Trophoblast cell (in vitro differentiated cells and primary cell): ENCODE measurements at regions not wholly inside any gene's neighbourhood (a gene's known extent, or its start where the extent isn't known, plus 50 kb on each side); places are given as distances from the start of the nearest gene placed in this dataset.
A peak's percentile ranks its signal among the peaks of the same experiment; 100 is the strongest.

Experiments used
- DNase-seq, 2 donors: peaks; one replicate each; pipeline ENCODE4 v3.0.0-alpha.2; 2016
- H2AFZ ChIP-seq: 2 replicates; pipeline ENCODE4 v1.6.1; 2013; ENCODE audit warnings: low read length, moderate library complexity, mild to moderate bottlenecking; ENCODE audit not compliant: insufficient read depth, poor library complexity
- H2AK5ac ChIP-seq: 2 replicates; pipeline ENCODE4 v1.6.1; 2013; ENCODE audit warnings: mild to moderate bottlenecking, low read length
- H2BK120ac ChIP-seq: 2 replicates; pipeline ENCODE4 v1.6.1; 2013; ENCODE audit warnings: low read length, mild to moderate bottlenecking, moderate library complexity; ENCODE audit not compliant: insufficient read depth, poor library complexity
- H2BK12ac ChIP-seq: 2 replicates; pipeline ENCODE4 v1.6.1; 2013; ENCODE audit warnings: mild to moderate bottlenecking, low read length, moderate library complexity
- H2BK5ac ChIP-seq: 2 replicates; pipeline ENCODE4 v1.6.1; 2013; ENCODE audit warnings: low read length, low read depth, moderate library complexity, mild to moderate bottlenecking; ENCODE audit not compliant: poor library complexity
- H3K14ac ChIP-seq: 2 replicates; pipeline ENCODE4 v1.6.1; 2013; ENCODE audit warnings: mild to moderate bottlenecking, low read length
- H3K18ac ChIP-seq: 2 replicates; pipeline ENCODE4 v1.6.1; 2013; ENCODE audit warnings: mild to moderate bottlenecking, low read length
- H3K23ac ChIP-seq: 2 replicates; pipeline ENCODE4 v1.6.1; 2013; ENCODE audit warnings: low read length
- H3K27ac ChIP-seq: 2 replicates; pipeline ENCODE4 v1.5.1; 2013; ENCODE audit warnings: low read depth, mild to moderate bottlenecking, inconsistent platforms, low read length, moderate library complexity
- H3K27me3 ChIP-seq: 2 replicates; pipeline ENCODE4 v1.6.1; 2013; ENCODE audit warnings: inconsistent platforms, mild to moderate bottlenecking, low read length, moderate library complexity; ENCODE audit not compliant: insufficient read depth
- H3K36me3 ChIP-seq, 2 experiments: 1 replicate in 1 of 2; 2 replicates in 1 of 2; pipeline ENCODE4 v1.6.1; 2013; ENCODE audit warnings: low read length in 2 of 2, mild to moderate bottlenecking in 2 of 2, moderate library complexity in 1 of 2; ENCODE audit not compliant: insufficient read depth in 2 of 2, control insufficient read depth in 1 of 2
- H3K4ac ChIP-seq: 2 replicates; pipeline ENCODE4 v1.6.1; 2013; ENCODE audit warnings: low read depth, mild to moderate bottlenecking, low read length, moderate library complexity
- H3K4me1 ChIP-seq, 2 experiments: 1 replicate in 1 of 2; 2 replicates in 1 of 2; pipeline ENCODE4 v1.6.1; 2013; ENCODE audit warnings: low read length in 2 of 2, mild to moderate bottlenecking in 2 of 2, moderate library complexity in 1 of 2; ENCODE audit not compliant: insufficient read depth in 2 of 2, control insufficient read depth in 1 of 2
- H3K4me2 ChIP-seq: 2 replicates; pipeline ENCODE4 v1.6.1; 2013; ENCODE audit warnings: inconsistent platforms, mild to moderate bottlenecking, low read length, moderate library complexity
- H3K4me3 ChIP-seq: 2 replicates; pipeline ENCODE4 v1.5.1; 2013; ENCODE audit warnings: mild to moderate bottlenecking, low read depth, low read length, inconsistent platforms
- H3K79me1 ChIP-seq: one replicate; pipeline ENCODE4 v1.6.1; 2013; ENCODE audit warnings: low read length
- H3K79me2 ChIP-seq: 2 replicates; pipeline ENCODE4 v1.6.1; 2013; ENCODE audit warnings: low read length, mild to moderate bottlenecking; ENCODE audit not compliant: control insufficient read depth, insufficient read depth, poor library complexity
- H3K9ac ChIP-seq: 2 replicates; pipeline ENCODE4 v1.6.1; 2013; ENCODE audit warnings: mild to moderate bottlenecking, low read length
- H3K9me3 ChIP-seq: 2 replicates; pipeline ENCODE4 v1.6.1; 2013; ENCODE audit warnings: low read depth, mild to moderate bottlenecking, control low read depth, inconsistent platforms, low read length; ENCODE audit not compliant: insufficient read depth
- H4K12ac ChIP-seq: 2 replicates; pipeline ENCODE4 v1.6.1; 2013; ENCODE audit warnings: low read depth, mild to moderate bottlenecking, low read length, moderate library complexity
- H4K8ac ChIP-seq: 2 replicates; pipeline ENCODE4 v1.6.1; 2013; ENCODE audit warnings: low read depth, mild to moderate bottlenecking, low read length, moderate library complexity
- H4K91ac ChIP-seq: one replicate; pipeline ENCODE4 v1.6.1; 2013; ENCODE audit warnings: low read depth, mild to moderate bottlenecking, low read length, moderate library complexity
- WGBS: extraction: QIAGEN DNeasy Blood & Tissue Kit; methylation state at CpG from one replicate; pipeline ENCODE4 v1.1.7; 2013; ENCODE audit warnings: missing lambda C conversion rate; ENCODE audit not compliant: insufficient read length, insufficient coverage; ENCODE audit errors: extremely low coverage; 5-methylcytosine and 5-hydroxymethylcytosine counted together

- Histone ChIP-seq H3K36me3 (no peaks in the 10 kb centered on the region), H4K12ac (no peak overlapping the region), H3K4me3 (no peak overlapping the region), H3K27me3 (no peaks in the 10 kb centered on the region), H3K27ac (no peak overlapping the region), H3K18ac (no peak overlapping the region), H3K23ac (no peak overlapping the region), H3K4ac (no peak overlapping the region), H2BK120ac (no peak overlapping the region), H3K9me3 (no peaks in the 10 kb centered on the region), H4K8ac (no peak overlapping the region), H3K4me1 (peaks cover 2% of the 10 kb centered on the region in 2 experiments), H3K79me1 (peaks cover 2% of the 10 kb centered on the region), H2BK12ac (no peak overlapping the region), H3K9ac (no peak overlapping the region), H3K14ac (no peak overlapping the region), H2BK5ac (no peak overlapping the region), H3K79me2 (no peaks in the 10 kb centered on the region), H3K4me2 (no peak overlapping the region), H2AK5ac (peak overlapping the region; percentile 37), H2AFZ (no peak overlapping the region), H4K91ac (no peak overlapping the region)
- no peak for DNase-seq
- no CpG with 5 or more reads among the region's 6 CpGs for WGBS
Measured at GRCh38 chrX:4656419-4656818, 943.0 kb upstream of the PRKX start.

GRCh38 chrX:4655743-4656142 lies 942.3 kb upstream of the PRKX start:
- no peak overlapping the region for H2AFZ ChIP-seq
- H2BK12ac ChIP-seq: no peak overlapping the region
- no peak overlapping the region for H3K23ac ChIP-seq
- no peak overlapping the region for H2AK5ac ChIP-seq
- no peak overlapping the region for H2BK120ac ChIP-seq
- H3K4me1 ChIP-seq: peaks cover 2% of the 10 kb centered on the region in 2 experiments
- H3K4ac ChIP-seq: no peak overlapping the region
- H2BK5ac ChIP-seq: no peak overlapping the region
- WGBS: no CpG with 5 or more reads among the region's 4 CpGs
- no peak overlapping the region for H3K4me3 ChIP-seq
- peaks cover 2% of the 10 kb centered on the region for H3K79me1 ChIP-seq
- no peak overlapping the region for H4K12ac ChIP-seq
- no peak overlapping the region for H4K91ac ChIP-seq
- no peaks in the 10 kb centered on the region for H3K36me3 ChIP-seq
- H3K27ac ChIP-seq: no peak overlapping the region
- H3K9me3 ChIP-seq: no peaks in the 10 kb centered on the region
- no peak overlapping the region for H3K9ac ChIP-seq
- no peak overlapping the region for H3K4me2 ChIP-seq
- H3K18ac ChIP-seq: no peak overlapping the region
- H3K14ac ChIP-seq: no peak overlapping the region
- DNase-seq: peak; percentile 14 to 50
- no peak overlapping the region for H4K8ac ChIP-seq
- no peaks in the 10 kb centered on the region for H3K79me2 ChIP-seq
- no peaks in the 10 kb centered on the region for H3K27me3 ChIP-seq

- H3K4ac ChIP-seq: no peak overlapping the region
- H2AK5ac ChIP-seq: no peak overlapping the region
- no peak overlapping the region for H3K4me3 ChIP-seq
- no peaks in the 10 kb centered on the region for H3K27me3 ChIP-seq
- H3K18ac ChIP-seq: no peak overlapping the region
- H4K91ac ChIP-seq: no peak overlapping the region
- no peak overlapping the region for H3K23ac ChIP-seq
- no peak overlapping the region for H3K4me2 ChIP-seq
- H3K79me1 ChIP-seq: no peaks in the 10 kb centered on the region
- H4K8ac ChIP-seq: no peak overlapping the region
- H2BK120ac ChIP-seq: no peak overlapping the region
- no peak overlapping the region for H3K27ac ChIP-seq
- no peaks in the 10 kb centered on the region for H3K9me3 ChIP-seq
- no peak overlapping the region for H4K12ac ChIP-seq
- no CpG with 5 or more reads among the region's 2 CpGs for WGBS
- H3K79me2 ChIP-seq: no peaks in the 10 kb centered on the region
- no peak overlapping the region for H3K9ac ChIP-seq
- H3K36me3 ChIP-seq: no peaks in the 10 kb centered on the region
- no peak overlapping the region for H3K14ac ChIP-seq
- no peak overlapping the region for H2BK5ac ChIP-seq
- DNase-seq: no peak
- no peaks in the 10 kb centered on the region for H3K4me1 ChIP-seq
- H2AFZ ChIP-seq: no peak overlapping the region
- no peak overlapping the region for H2BK12ac ChIP-seq
Measured at GRCh38 chrX:4642114-4642513, 928.7 kb upstream of the PRKX start.

GRCh38 chrX:4638036-4638435 lies 924.6 kb upstream of the PRKX start:
- H3K27me3 ChIP-seq: no peaks in the 10 kb centered on the region

More at GRCh38 chrX:4638036-4638435, 924.6 kb upstream of the PRKX start:
- H3K18ac ChIP-seq: no peak overlapping the region
- H4K8ac ChIP-seq: no peak overlapping the region
- H3K4me3 ChIP-seq: no peak overlapping the region
- no peaks in the 10 kb centered on the region for H3K4me1 ChIP-seq
- H3K4me2 ChIP-seq: no peak overlapping the region
- H2AFZ ChIP-seq: no peak overlapping the region
- H2BK120ac ChIP-seq: no peak overlapping the region
- H3K23ac ChIP-seq: no peak overlapping the region
- no peak overlapping the region for H3K14ac ChIP-seq
- no peak overlapping the region for H3K27ac ChIP-seq
- no peak overlapping the region for H2BK12ac ChIP-seq
- H2BK5ac ChIP-seq: no peak overlapping the region
- H3K79me1 ChIP-seq: no peaks in the 10 kb centered on the region
- no peaks in the 10 kb centered on the region for H3K36me3 ChIP-seq
- H3K4ac ChIP-seq: no peak overlapping the region
- DNase-seq: no peak
- no peaks in the 10 kb centered on the region for H3K79me2 ChIP-seq
- H3K9ac ChIP-seq: no peak overlapping the region
- no CpG with 5 or more reads among the region's 4 CpGs for WGBS
- no peaks in the 10 kb centered on the region for H3K9me3 ChIP-seq
- H4K91ac ChIP-seq: no peak overlapping the region
- H4K12ac ChIP-seq: no peak overlapping the region
- H2AK5ac ChIP-seq: no peak overlapping the region
